HCT116 (cell line): ENCODE measurements at regions not wholly inside any gene's neighbourhood (a gene's known extent, or its start where the extent isn't known, plus 50 kb on each side); places are given as distances from the start of the nearest gene placed in this dataset.

Source experiments
- ATAC-seq: fragments of 200-7000 bp; cut with Tn5 transposase; 2 replicates; pipeline ENCODE4 v1.9.1; 2020; ENCODE audit warnings: mild to moderate bottlenecking, moderate library complexity
- BruUV-seq: library from RNA; stranded (reverse); fragments of 400-500 nt; replicated peaks from 2 replicates; lab custom pipeline; 2021; lab: Mats Ljungman, UMichigan
- CTCF ChIA-PET: fragments of 300-600 bp; sonication (Branson Sonifier 250); formaldehyde crosslinking; loops from one replicate; lab custom pipeline; 2021; ENCODE audit warnings: antibody characterized with exemption; lab: Charles Lee
- POLR2A ChIA-PET: fragments of 300-600, 350-600 bp; sonication (Branson Sonifier 250); formaldehyde crosslinking; loops from one replicate; lab custom pipeline; 2021; ENCODE audit warnings: antibody characterized with exemption; lab: Charles Lee
- RAD21 ChIA-PET, 2 experiments: fragments of 300-600 bp; sonication (Branson Sonifier 250); formaldehyde crosslinking; loops; one replicate each; lab custom pipeline; 2023; ENCODE audit warnings: low total read pairs in 2 of 2; ENCODE audit not compliant: uncharacterized antibody in 2 of 2, unreplicated experiment in 2 of 2, low non-redundant PET in 1 of 2; lab: Charles Lee
- DNase-seq: peaks from one replicate; pipeline ENCODE4 v3.0.0-alpha.2; 2010; ENCODE audit warnings: low read depth, low spot score
- H2AFZ ChIP-seq: fragments of 200-600 bp; shearing (Covaris generic), sonication (generic); 2 replicates; pipeline ENCODE4 v1.6.1; 2017; ENCODE audit warnings: low read depth, mixed run types, mixed read lengths, antibody characterized with exemption, low read length; ENCODE audit not compliant: poor library complexity, severe bottlenecking
- H3K27ac ChIP-seq: 2 replicates; pipeline ENCODE4 v1.5.1; 2012; ENCODE audit warnings: low read depth, low read length
- H3K27me3 ChIP-seq: fragments of 200-600 bp; sonication (generic); 2 replicates; pipeline ENCODE4 v1.6.1; 2016; ENCODE audit warnings: mixed run types, low read length, mixed read lengths; ENCODE audit not compliant: insufficient read depth
- H3K36me3 ChIP-seq, 2 experiments: fragments of 200-500 bp in 1 of 2; fragments of 200-600 bp in 1 of 2; sonication (Bioruptor generic) in 1 of 2; sonication (generic) in 1 of 2; 2 replicates each; pipeline versions ENCODE4 v1.5.1 to v1.6.1; 2014 to 2016; ENCODE audit warnings: low read length in 2 of 2, inconsistent platforms in 1 of 2, mixed read lengths in 1 of 2, mixed run types in 1 of 2; ENCODE audit not compliant: insufficient read depth in 2 of 2, control insufficient read depth in 1 of 2
- H3K4me1 ChIP-seq, 2 experiments: fragments of 200-600 bp in 1 of 2; sonication (generic) in 1 of 2; 2 replicates each; pipeline versions ENCODE4 v1.5.1 to v1.6.1; 2012 to 2017; ENCODE audit warnings: low read length in 2 of 2, inconsistent platforms in 1 of 2, mild to moderate bottlenecking in 1 of 2, mixed read lengths in 1 of 2, mixed run types in 1 of 2, moderate library complexity in 1 of 2; ENCODE audit not compliant: insufficient read depth in 2 of 2, control insufficient read depth in 1 of 2
- H3K4me2 ChIP-seq: fragments of 200-600 bp; sonication (generic); 2 replicates; pipeline ENCODE4 v1.6.1; 2017; ENCODE audit warnings: mixed run types, low read length, mixed read lengths
- H3K4me3 ChIP-seq, 2 experiments: fragments of 200-600 bp in 1 of 2; sonication (generic) in 1 of 2; replicated peaks in 1 of 2; 2 replicates each; pipeline ENCODE4 v1.5.1; 2011 to 2016; ENCODE audit warnings: low read length in 2 of 2, control low read depth in 1 of 2, low read depth in 1 of 2, mild to moderate bottlenecking in 1 of 2, mixed read lengths in 1 of 2, mixed run types in 1 of 2
- H3K79me2 ChIP-seq: fragments of 200-600 bp; sonication (generic); 2 replicates; pipeline ENCODE4 v1.6.1; 2017; ENCODE audit warnings: mild to moderate bottlenecking, mixed run types, low read length, moderate library complexity, mixed read lengths; ENCODE audit not compliant: insufficient read depth
- H3K9ac ChIP-seq: fragments of 200-600 bp; sonication (generic); 2 replicates; pipeline ENCODE4 v1.6.1; 2016; ENCODE audit warnings: low read length, mixed read lengths
- H3K9me2 ChIP-seq: fragments of 200-600 bp; sonication (generic), shearing (Covaris generic); 2 replicates; pipeline ENCODE4 v1.6.1; 2017; ENCODE audit warnings: mixed run types, mild to moderate bottlenecking, moderate library complexity; ENCODE audit not compliant: insufficient read depth
- H3K9me3 ChIP-seq, 2 experiments: fragments of 200-500 bp in 1 of 2; fragments of 200-600 bp in 1 of 2; sonication (Bioruptor generic) in 1 of 2; sonication (generic) in 1 of 2; 2 replicates each; pipeline ENCODE4 v1.6.1; 2014 to 2017; ENCODE audit warnings: low read length in 2 of 2, mixed read lengths in 2 of 2, inconsistent platforms in 1 of 2, low read depth in 1 of 2, mild to moderate bottlenecking in 1 of 2, mixed run types in 1 of 2, moderate library complexity in 1 of 2; ENCODE audit not compliant: control insufficient read depth in 1 of 2, insufficient read depth in 1 of 2
- H4K20me1 ChIP-seq: fragments of 200-600 bp; sonication (generic), shearing (Covaris generic); 2 replicates; pipeline ENCODE4 v1.6.1; 2017; ENCODE audit warnings: mixed run types, mild to moderate bottlenecking, moderate library complexity; ENCODE audit not compliant: insufficient read depth
- EGR1 ChIP-seq: IDR thresholded peaks from 2 replicates; pipeline ENCODE4 v1.6.1; 2012; ENCODE audit warnings: low read depth
- JUND ChIP-seq: IDR thresholded peaks from 2 replicates; pipeline ENCODE4 v1.6.1; 2012
- POLR2A ChIP-seq: IDR thresholded peaks from 2 replicates; pipeline ENCODE4 v1.7.0; 2011; ENCODE audit warnings: borderline replicate concordance; ENCODE audit not compliant: insufficient read depth, insufficient read length; ENCODE audit errors: extremely low read depth
- YY1 ChIP-seq: IDR thresholded peaks from 2 replicates; pipeline ENCODE4 v1.6.1; 2011; ENCODE audit warnings: low read length, low read depth, moderate library complexity, mild to moderate bottlenecking; ENCODE audit not compliant: insufficient replicate concordance; ENCODE audit errors: extremely low read depth
- ZFX ChIP-seq: fragments of 450-650 bp; IDR thresholded peaks from 2 replicates; pipeline ENCODE4 v1.6.1; 2017
- intact Hi-C: fragments of 100-400 bp; cut with micrococcal nuclease; formaldehyde crosslinking; loops from 2 replicates; pipeline ENCODE4 v1.10.0; 2022
- TF ChIP-seq, protein P1 (sequence below): IDR thresholded peaks from 2 replicates; pipeline ENCODE4 v1.6.1; 2011; ENCODE audit warnings: mild to moderate bottlenecking, low read length, moderate library complexity; ENCODE audit not compliant: insufficient replicate concordance; ENCODE audit errors: extremely low read depth

DNA sequence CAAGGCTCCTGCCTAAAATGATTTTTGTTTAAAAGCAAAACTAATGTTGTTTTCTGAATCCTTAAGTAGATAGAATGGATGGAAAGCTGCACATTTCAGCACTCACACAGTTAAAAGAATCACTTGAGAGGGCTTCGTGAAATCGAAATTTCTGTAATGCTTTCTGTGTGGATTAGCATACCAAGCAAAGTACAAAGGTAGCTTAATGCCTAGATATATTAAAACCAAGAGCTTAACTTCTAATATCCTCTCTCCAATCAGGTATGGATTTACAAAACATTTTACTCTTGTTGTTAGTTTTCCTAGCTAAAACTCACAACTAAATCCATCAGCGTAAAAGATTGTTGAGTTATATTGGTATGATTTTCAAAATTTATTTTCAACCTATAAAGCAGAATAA lies 378.8 kb upstream of the PRMT6 start (continued):
- no peak for TF ChIP-seq ZFX
- TF ChIP-seq JUND = no peak
- TF ChIP-seq, protein P1, sequence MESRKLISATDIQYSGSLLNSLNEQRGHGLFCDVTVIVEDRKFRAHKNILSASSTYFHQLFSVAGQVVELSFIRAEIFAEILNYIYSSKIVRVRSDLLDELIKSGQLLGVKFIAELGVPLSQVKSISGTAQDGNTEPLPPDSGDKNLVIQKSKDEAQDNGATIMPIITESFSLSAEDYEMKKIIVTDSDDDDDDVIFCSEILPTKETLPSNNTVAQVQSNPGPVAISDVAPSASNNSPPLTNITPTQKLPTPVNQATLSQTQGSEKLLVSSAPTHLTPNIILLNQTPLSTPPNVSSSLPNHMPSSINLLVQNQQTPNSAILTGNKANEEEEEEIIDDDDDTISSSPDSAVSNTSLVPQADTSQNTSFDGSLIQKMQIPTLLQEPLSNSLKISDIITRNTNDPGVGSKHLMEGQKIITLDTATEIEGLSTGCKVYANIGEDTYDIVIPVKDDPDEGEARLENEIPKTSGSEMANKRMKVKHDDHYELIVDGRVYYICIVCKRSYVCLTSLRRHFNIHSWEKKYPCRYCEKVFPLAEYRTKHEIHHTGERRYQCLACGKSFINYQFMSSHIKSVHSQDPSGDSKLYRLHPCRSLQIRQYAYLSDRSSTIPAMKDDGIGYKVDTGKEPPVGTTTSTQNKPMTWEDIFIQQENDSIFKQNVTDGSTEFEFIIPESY = no peak

DNA sequence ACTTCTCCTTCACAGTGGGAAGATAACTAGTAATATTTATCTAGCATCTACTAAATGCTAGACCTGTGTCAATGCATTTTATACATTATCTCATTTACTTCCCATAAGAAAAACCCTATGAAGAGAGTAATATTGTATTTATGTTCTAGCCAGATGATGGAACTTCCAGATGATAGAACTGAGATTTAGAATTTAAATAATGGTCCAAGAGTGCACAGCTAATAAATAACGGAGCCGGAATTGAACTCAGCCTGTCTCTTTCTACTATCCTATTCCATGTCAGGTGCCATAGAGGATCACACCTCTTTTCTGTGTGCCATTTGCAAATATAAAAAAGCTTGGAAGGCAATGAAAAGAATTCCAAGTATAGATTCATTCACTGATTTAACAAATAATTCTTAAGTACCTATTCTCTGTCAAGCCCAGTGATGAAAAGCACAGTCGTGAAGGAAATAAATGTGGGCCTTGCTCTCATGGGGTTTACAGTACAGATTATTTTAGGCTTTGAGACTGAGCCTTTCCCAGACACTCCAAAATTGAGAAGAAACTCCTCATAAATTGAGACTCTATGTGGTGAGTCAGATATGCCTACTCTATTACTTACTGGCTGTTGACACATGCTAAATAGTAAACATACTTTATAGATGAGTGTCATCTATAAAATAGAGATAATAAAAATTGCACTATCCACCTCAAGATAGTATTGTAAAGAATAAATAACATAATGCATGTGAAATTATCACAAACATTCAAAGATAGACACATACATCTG lies 378.0 kb upstream of the PRMT6 start:
- ATAC-seq = no peak
- CTCF ChIA-PET = no interaction called here
- Histone ChIP-seq H3K9me2 (no peaks in the 10 kb centered on the region), H3K36me3 (no peaks in the 10 kb centered on the region), H3K4me1 (no peaks in the 10 kb centered on the region), H3K9me3 (no peaks in the 10 kb centered on the region; a peak in 2 of 4 replicates), H3K9ac (no peak overlapping the region), H3K4me3 (no peak overlapping the region), H3K79me2 (no peaks in the 10 kb centered on the region), H3K27ac (no peak overlapping the region), H3K27me3 (no peaks in the 10 kb centered on the region), H4K20me1 (no peaks in the 10 kb centered on the region), H3K4me2 (no peak overlapping the region), H2AFZ (no peak overlapping the region)
- no peak for DNase-seq
- RAD21 ChIA-PET = no interaction called here
- TF ChIP-seq JUND (no peak), EGR1 (no peak), YY1 (no peak), POLR2A (no peak)
- no TSS peak for BruUV-seq
- intact Hi-C loops = no loop called here
- POLR2A ChIA-PET = no interaction called here
